ENCODE measurements at regions not wholly inside any gene's neighbourhood (a gene's known extent, or its start where the extent isn't known, plus 50 kb on each side); places are given as distances from the start of the nearest gene placed in this dataset.

GRCh38 chr17:83177611-83178532 lies 98.5 kb downstream of the METRNL start:
- no peak for DNase-seq (ENCODE audit: low read depth)
- no peaks in the 10 kb centered on the region for H3K27me3 ChIP-seq (ENCODE audit: control insufficient read depth, insufficient read depth, low read length)
- no peaks in the 10 kb centered on the region for H3K36me3 ChIP-seq (ENCODE audit: control insufficient read depth, insufficient read depth, low read length)
- POLR2A ChIA-PET, result no interaction called here
- no peak overlapping the region for H3K4me3 ChIP-seq (ENCODE audit: low read depth, low read length)
- TF ChIP-seq CTCF (IDR thresholded peaks at IDR 0.05; ENCODE audit: insufficient read depth, low read depth, low read length), result no peak
- CTCF ChIA-PET, result no interaction called here

- CTCF ChIA-PET, result interaction anchor here (0.9 kb wide), 1 partner anchor 11 kb away, joined by 3 read pairs; no protein-coding TSS in a partner anchor
Measured at GRCh38 chr17:83178533-83179304, 99.3 kb downstream of the METRNL start.

GRCh38 chr17:83179374-83179773 lies 100.0 kb downstream of the METRNL start:
- POLR2A ChIA-PET, result no interaction called here
- DNase-seq (ENCODE audit: low read depth), result no peak

More at GRCh38 chr17:83178533-83179304, 99.3 kb downstream of the METRNL start:
- Histone ChIP-seq H3K4me3 (ENCODE audit: low read depth, low read length) (no peak overlapping the region), H3K36me3 (ENCODE audit: control insufficient read depth, insufficient read depth, low read length) (no peaks in the 10 kb centered on the region), H3K27me3 (ENCODE audit: control insufficient read depth, insufficient read depth, low read length) (no peaks in the 10 kb centered on the region)
- POLR2A ChIA-PET, result no interaction called here
- DNase-seq (ENCODE audit: low read depth), result no peak
- no peak for TF ChIP-seq CTCF (IDR thresholded peaks at IDR 0.05; ENCODE audit: insufficient read depth, low read depth, low read length)

GRCh38 chr17:83179811-83180210 lies 100.4 kb downstream of the METRNL start:
- Histone ChIP-seq H3K36me3 (ENCODE audit: control insufficient read depth, insufficient read depth, low read length) (no peaks in the 10 kb centered on the region), H3K4me3 (ENCODE audit: low read depth, low read length) (no peak overlapping the region), H3K27me3 (ENCODE audit: control insufficient read depth, insufficient read depth, low read length) (no peaks in the 10 kb centered on the region)
- ChIA-PET CTCF (no interaction called here), POLR2A (no interaction called here)
- TF ChIP-seq CTCF (IDR thresholded peaks at IDR 0.05; ENCODE audit: insufficient read depth, low read depth, low read length), result no peak
- no peak for DNase-seq (ENCODE audit: low read depth)

More at GRCh38 chr17:83179374-83179773, 100.0 kb downstream of the METRNL start:
- CTCF ChIA-PET, result interaction anchor here (0.9 kb wide), 1 partner anchor 12 kb away, joined by 3 read pairs; no protein-coding TSS in a partner anchor
- Histone ChIP-seq H3K4me3 (ENCODE audit: low read depth, low read length) (no peak overlapping the region), H3K36me3 (ENCODE audit: control insufficient read depth, insufficient read depth, low read length) (no peaks in the 10 kb centered on the region), H3K27me3 (ENCODE audit: control insufficient read depth, insufficient read depth, low read length) (no peaks in the 10 kb centered on the region)
- no peak for TF ChIP-seq CTCF (IDR thresholded peaks at IDR 0.05; ENCODE audit: insufficient read depth, low read depth, low read length)
